Kasumi-1 (cell line): ENCODE measurements at regions not wholly inside any gene's neighbourhood (a gene's known extent, or its start where the extent isn't known, plus 50 kb on each side); places are given as distances from the start of the nearest gene placed in this dataset.

Experiments
- DNase-seq, 2 experiments: peaks; one replicate each; lab custom pipeline; 2025; lab: John Stamatoyannopoulos, UW

- no peak for DNase-seq
Measured at GRCh38 chr18:43649649-43650357, 372.5 kb upstream of the SYT4 start.

GRCh38 chr18:43650426-43650825 lies 373.1 kb upstream of the SYT4 start:
- no peak for DNase-seq

- DNase-seq, result no peak
Measured at GRCh38 chr18:43651057-43651456, 373.8 kb upstream of the SYT4 start.

- DNase-seq, result no peak
Measured at GRCh38 chr18:43656547-43656946, 379.3 kb upstream of the SYT4 start.

GRCh38 chr18:43661570-43661969 lies 384.3 kb upstream of the SYT4 start:
- DNase-seq, result peak; percentile 24

GRCh38 chr18:43662657-43663056 lies 385.4 kb upstream of the SYT4 start:
- DNase-seq, result no peak

- DNase-seq, result no peak
Measured at GRCh38 chr18:43663159-43663558, 385.9 kb upstream of the SYT4 start.

- DNase-seq, result no peak
Measured at GRCh38 chr18:43664487-43665008, 387.3 kb upstream of the SYT4 start.

- no peak for DNase-seq
Measured at GRCh38 chr18:43665105-43665788, 388.0 kb upstream of the SYT4 start.

- no peak for DNase-seq
Measured at GRCh38 chr18:43668866-43669265, 391.6 kb upstream of the SYT4 start.

GRCh38 chr18:43671431-43671830 lies 394.1 kb upstream of the SYT4 start:
- DNase-seq, result no peak

- DNase-seq, result no peak
Measured at GRCh38 chr18:43680096-43680495, 402.8 kb upstream of the SYT4 start.

GRCh38 chr18:43681661-43682060 lies 404.4 kb upstream of the SYT4 start:
- no peak for DNase-seq

GRCh38 chr18:43682196-43682595 lies 404.9 kb upstream of the SYT4 start:
- no peak for DNase-seq

- no peak for DNase-seq
Measured at GRCh38 chr18:43686709-43687108, 409.4 kb upstream of the SYT4 start.

GRCh38 chr18:43692099-43692690 lies 414.9 kb upstream of the SYT4 start:
- no peak for DNase-seq

GRCh38 chr18:43702399-43702798 lies 425.1 kb upstream of the SYT4 start:
- DNase-seq, result no peak

GRCh38 chr18:43703050-43703449 lies 425.8 kb upstream of the SYT4 start:
- no peak for DNase-seq

- no peak for DNase-seq
Measured at GRCh38 chr18:43705850-43706249, 428.6 kb upstream of the SYT4 start.

GRCh38 chr18:43710135-43710534 lies 432.8 kb upstream of the SYT4 start:
- DNase-seq, result no peak

- no peak for DNase-seq
Measured at GRCh38 chr18:43714343-43715010, 437.2 kb upstream of the SYT4 start.

- no peak for DNase-seq
Measured at GRCh38 chr18:43719267-43719795, 442.0 kb upstream of the SYT4 start.
